ENCODE measurements at regions not wholly inside any gene's neighbourhood (a gene's known extent, or its start where the extent isn't known, plus 50 kb on each side); places are given as distances from the start of the nearest gene placed in this dataset.

- DNase-seq (ENCODE audit: low read depth in 2 of 2): no peak
These were observed 56.7 kb upstream of the ERCC4 start for GRCh38 chr16:13863075-13863765.

- no peak for DNase-seq (ENCODE audit: low read depth in 2 of 2)
These were observed 55.3 kb upstream of the ERCC4 start for GRCh38 chr16:13864689-13865088.

GRCh38 chr16:13866073-13866472 lies 53.9 kb upstream of the ERCC4 start:
- DNase-seq (ENCODE audit: low read depth in 2 of 2): peak; percentile 6 to 21
